HS-27A (cell line): ENCODE measurements at regions not wholly inside any gene's neighbourhood (a gene's known extent, or its start where the extent isn't known, plus 50 kb on each side); places are given as distances from the start of the nearest gene placed in this dataset.

Source experiments
- DNase-seq: peaks from one replicate; pipeline ENCODE4 v3.0.0-alpha.2; 2012; ENCODE audit warnings: low read depth, missing footprints

DNA sequence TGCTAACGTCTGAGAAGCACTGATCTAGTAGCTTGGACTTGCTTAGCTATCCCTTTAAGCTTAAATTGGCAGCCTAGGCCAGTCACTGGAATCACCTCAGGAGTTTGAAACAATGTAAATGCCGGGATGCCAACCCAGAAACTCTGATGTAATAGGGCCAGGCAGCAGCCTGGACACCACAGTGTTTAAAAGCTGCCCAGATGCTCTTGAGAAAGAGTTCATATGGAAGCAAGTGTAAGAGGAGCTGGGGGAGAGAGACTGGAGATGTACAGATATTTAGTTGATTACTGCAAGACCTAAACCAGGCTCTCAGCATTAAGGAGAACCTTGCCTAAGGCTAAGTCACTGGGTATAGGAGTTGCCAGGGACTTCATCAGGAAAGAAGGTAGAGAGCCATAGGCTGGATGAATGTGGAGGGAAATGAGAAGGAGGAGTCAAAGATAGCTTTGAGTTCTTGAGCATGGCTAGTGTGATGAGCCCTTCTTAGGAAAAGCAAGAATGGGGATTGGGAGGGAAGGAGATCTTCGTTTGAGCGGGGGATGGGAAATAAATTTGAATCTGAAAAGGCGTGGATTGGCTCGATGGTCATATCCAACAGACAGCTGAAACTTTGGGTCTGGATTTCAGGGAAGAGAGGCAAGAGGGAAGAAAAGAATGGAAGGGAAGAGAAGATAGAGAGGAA is 392.9 kb upstream of the WWC1 start:
- DNase-seq: no peak

DNA sequence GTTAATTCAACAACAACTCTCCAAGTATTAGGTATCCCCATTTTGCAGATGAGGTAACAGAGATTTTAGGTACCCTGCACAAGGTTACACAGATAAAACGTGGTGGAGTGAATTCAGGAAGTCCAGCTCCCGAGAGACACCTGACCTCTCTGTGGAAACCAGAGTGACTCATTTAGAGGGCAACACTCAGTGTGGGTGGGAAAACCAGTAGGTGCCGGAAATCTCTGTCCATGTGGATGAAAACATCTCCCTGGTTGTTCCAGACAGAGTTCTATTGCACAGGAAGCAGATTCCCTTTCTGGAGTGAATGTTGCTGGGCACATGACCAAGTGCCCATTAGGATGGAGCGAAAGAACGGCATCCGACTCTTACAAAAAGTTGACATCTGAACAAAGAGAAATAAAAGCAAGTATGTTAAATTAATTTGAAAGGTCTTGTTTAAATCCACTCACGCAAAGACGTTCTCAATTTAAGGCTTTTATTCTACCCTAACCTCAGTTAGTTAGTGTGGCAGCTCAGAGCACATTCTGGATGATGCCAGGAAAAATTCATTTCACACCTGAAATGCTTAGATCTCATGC is 391.9 kb upstream of the WWC1 start:
- no peak for DNase-seq

DNA sequence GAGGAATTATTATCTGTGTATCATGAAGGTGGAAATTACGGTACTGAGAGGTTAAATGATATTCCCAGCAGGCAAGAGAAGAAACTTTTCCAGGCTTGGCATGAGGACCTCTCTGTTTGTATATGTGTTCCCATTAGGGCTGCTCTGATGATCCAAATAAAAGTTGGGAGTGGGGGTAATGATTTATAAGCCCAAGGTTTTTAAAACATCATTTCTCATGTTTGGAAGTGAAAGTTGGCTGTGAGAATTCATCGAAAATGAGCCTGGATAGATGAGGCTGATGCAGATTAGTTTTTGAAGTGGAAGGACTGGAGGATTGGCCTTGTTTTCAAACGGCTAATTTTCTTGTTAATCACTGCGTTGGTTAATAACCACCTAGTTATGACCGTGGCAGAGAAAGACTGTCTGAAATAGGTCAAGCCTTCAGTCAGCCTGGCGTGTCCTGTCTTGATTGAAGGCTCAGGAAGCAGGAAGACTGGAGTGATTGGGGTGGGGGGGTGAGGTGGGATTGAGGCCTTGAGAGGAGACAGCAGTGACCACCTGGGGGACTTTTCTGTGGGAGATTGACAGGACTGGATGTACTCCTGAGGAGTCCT is 391.0 kb upstream of the WWC1 start:
- no peak for DNase-seq

DNA sequence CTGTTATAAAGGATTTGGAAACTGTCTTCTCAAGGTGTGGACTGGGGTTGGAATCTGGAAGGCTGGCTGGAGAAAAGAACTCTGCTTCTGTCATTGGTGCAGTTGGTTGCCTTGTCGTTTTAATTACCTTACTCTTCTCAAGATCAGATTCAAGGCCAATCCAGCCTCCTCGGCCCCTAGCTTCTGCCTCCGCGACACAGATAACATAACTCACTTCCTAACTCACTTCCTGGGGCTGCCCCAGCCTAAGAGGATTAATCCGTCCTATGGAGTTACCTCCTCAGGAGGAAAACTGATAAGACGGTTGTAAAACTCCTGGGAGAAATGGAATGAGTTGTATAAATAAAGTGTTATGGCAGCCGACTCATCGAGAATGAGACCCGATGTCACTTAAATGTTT is 389.1 kb upstream of the WWC1 start:
- DNase-seq: no peak

DNA sequence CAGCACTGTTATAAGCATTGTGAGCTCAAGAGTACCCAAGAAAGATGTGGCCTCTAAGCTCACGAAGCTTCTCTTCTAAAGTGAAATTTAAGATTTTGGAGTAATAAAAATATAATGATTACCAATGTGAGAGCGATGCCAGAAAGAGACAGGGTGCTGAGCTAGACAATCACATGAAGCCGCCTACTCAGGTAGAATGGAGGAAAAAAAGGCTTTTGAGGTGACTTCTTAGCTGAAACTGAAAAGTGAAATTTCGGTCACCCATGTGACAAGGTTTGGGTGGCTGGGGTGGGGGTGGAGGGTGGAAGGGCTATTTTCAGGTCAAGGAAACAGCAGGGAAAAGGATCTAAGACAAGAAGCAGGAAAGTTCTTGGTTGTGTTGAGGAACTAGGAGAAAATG is 388.2 kb upstream of the WWC1 start:
- no peak for DNase-seq

DNA sequence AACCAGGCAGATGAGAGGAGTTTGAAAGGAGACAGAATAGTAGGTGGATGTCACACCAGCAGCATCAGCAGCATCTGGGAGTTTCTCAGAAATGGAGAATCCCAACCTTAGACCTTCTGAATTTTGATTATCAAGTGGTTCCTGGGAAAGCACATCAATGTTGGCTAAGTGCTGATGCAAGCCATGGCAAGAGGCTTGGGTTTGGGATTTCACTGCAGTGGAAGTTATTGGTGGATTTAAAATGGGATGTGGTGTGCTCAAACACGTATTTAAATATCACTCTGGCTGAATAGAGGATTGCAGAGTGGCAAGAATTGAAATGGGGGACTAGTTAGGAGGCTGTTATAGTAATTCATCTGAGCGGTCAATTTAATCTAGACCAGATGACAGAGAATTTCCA is 387.8 kb upstream of the WWC1 start:
- DNase-seq: no peak

DNA sequence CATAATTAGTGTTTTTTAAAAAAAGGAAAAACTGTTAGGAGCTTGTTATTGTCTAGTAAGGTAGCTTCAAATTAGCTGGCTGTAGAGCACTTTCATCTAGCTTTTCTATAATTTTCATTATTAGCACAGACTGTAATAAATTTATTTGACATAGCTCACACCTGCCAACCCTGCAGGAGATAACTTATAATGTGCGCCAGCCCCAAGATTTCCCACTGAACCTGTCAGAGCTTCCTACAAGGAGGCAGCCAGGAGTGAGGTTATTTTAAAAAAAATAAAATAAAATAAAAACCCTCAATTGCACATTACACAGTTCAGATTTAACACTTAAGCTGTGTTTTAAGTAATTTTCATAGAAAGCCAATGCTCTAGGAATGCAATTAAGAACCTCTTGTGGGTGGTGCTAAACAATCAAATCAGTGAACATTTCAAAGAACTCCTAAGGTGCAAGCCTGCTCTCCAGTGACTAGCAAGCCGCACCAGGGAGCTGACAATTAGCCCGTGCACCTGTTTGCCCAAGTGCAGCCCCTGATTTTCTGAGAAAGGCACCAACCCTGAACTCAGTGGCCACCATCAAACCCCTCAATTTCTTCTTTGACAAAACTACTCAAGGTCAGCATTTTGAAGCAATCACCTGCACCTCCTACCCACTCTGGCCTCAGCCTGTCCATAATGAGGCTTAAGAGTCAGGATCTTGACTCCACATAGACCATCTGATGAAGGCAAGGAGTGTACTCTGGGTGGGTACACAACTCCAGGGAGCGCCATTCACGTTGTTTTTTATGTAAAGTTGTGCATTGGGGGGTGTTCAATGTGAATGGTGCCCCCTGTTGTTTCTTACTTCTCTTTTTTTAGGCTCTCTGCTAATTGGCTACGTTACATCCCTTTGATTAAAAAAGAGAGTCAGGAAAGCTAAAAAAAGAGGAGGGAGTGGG is 385.3 kb upstream of the WWC1 start:
- no peak for DNase-seq

DNA sequence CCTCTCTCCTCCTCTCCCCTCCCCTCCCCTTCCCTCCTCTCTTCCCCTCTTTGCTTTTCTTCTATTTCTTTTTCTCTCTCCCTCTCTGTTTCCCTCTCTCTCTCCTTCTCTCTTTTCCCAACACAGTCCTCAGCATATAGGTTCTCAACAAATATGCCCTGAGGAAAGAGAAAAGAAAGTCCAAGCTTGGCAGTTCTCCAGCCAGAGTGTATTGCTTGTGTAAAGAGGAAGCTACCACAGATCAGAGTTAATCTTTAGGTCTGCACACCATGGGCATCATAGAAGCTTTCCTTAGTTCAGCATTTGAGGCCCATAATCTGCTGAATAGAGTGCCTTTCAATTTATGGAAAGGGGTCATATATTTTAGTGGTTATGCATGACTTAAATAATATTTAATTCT is 382.8 kb upstream of the WWC1 start:
- DNase-seq: no peak

DNA sequence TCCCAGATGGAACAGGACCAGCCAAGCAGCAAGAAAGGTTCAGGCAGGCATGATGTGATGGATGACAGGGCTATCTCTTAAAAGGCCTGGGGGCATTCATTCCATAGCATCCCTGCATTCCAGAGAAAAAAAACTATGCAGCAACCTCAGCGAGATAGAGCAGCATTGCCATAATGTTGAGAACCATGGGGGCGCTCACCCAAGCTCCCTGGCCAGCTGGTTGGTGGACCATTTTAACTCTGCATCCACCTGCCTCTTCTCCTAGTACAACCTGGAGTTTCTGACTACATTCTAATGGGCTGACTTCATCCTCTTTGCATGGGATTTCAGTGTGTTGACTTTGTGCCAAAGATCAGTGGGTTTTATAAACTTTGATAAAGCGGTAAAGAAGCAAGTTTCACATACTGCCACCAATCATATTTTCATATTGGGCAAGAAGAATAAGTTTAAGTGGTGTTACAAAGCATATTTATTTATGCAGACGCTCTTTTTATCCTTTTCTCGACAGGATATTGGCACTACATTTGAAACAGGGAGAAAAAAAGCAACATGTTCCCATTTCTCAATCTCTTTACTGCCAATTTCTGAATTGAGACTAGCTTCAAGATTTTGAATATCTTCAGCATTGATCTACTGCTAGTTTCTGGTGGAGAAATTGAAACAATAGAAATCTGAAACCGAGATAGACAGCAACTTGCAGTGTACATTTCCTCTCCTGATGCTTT is 378.3 kb upstream of the WWC1 start:
- no peak for DNase-seq

DNA sequence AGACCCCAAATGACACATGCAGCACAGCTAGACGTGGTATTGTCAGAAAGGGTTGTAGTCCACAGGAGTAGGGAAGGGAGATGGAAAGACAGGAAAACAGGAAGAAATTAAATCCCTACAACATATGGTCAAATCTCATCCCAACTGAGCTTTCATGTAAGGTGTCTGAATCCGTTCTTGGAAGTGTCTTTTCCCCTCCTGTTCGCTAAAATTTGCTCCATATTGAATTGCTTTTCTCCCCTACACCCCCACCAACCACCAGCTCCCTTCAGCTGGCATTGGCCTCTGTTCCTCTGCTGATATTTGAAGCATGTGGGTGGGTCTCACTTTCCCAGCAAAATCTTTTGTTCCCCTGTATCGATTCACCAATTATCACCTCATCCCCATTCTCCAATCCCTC is 376.2 kb upstream of the WWC1 start:
- no peak for DNase-seq

DNA sequence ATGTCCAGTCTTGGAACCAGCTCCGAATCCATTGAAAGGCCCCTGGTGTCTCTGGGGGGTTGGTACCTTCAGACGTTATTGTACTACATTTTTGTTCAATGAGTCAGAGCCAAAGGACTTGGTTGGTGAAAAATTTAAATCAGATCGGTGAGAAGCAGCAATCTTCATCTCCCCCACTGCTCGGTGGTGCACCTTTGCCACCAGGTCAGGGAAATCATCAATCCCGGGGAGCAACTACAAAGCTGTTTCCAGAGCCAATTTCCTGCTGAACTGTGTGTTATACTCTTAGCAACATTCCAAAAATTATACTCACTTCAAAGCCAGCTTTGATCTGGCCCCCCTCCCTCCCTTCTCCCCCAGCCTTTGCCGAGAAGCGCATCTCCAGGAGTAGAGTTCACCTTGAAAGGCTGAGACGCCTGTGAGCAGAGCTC is 375.2 kb upstream of the WWC1 start:
- DNase-seq: no peak

DNA sequence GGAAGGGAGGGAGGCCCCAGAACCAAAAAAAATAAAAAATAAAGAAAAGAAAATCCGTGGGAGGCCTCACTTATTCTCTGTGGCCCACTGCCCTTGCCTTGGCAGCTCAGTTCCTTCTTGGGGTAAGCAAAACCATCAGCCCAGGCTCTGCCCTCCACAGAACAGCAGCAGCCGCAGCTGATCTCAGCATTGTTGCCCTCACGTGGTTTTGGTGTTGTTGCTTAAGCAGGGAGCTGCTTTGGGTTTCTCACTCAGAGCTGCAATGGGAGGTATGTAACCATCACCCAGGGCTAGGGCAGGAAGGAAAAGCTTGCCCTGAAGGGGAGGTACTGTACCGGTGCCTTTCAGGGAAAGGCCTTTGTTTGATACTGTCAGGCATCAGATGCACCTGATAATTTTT is 374.7 kb upstream of the WWC1 start:
- DNase-seq: no peak

DNA sequence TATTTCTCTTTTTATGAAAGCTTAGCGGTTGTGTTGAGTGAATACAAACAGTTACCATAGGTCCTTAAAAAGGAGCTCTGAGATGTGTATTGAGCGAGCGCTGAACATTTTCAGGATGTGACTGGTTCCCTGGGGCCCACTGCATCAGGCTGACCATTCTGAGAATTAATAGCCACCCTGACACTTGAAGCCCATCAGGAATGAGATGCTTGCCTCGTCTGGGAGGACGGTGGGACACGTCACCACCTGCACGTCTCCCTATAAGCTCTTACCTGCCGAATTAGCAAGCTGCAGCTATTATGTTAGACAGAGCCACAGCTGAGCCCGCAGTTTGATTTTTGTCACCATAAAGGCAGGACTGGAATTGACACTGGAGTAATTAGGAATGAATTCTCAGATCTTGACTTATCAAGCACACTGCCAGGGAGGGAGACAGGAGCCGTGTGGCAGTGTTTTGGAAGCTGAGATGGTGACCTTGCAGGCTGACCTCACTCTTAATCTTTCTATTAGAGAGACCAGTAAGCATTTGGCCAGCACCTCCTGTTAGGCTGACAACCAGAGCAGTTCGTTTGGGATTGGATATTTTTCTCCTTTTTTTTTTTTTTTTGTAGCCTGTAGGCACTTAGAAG is 373.1 kb upstream of the WWC1 start:
- DNase-seq: no peak

DNA sequence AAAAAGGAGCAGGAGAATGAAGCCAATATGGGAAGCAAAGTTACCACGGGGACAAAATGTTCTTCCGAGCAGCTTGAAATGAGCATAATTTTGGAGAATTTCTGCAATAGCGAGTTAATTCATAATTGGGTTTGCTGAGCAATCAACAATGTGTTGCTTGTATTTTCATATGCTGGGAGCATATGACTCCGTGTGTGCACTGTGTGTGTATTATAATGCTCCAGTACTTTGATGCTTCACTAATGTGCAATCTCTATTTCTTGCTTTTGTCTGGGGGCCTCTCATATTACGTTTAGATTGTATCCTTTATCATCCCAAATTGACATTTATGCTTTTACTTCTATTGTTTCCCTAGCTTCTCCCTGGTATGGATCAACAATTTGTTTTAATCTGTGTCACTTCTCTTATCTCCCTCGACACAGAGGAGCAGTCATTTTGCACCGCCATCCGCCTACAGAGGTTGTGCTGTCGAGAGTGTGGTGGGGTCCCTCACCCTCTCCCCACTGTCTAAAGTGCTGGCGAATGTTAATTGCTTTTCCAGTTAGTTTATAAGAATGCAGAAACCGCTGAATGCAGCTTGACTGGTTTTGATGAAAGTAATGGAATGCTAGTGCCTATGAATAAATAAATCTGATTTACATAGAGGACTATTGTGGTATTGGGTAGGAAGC is 372.5 kb upstream of the WWC1 start:
- no peak for DNase-seq

DNA sequence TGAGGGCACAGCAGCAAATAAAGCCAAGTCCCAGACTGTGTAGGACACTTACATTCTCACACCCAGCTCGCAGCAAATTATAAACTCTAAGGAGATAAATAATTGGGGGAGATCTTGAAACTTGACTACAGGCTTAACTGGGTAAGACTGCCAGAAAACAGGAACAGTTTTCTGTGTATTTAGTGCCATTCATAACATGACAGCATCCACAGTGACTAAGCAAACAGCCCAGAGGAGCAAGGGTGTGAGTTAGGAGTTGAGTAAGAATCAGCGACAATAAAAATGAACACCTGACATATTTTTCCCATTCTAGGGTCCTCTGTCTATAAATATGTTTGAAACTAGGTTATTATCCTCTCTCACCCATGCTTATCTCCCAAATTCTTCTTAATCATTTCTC is 370.9 kb upstream of the WWC1 start:
- DNase-seq: no peak

DNA sequence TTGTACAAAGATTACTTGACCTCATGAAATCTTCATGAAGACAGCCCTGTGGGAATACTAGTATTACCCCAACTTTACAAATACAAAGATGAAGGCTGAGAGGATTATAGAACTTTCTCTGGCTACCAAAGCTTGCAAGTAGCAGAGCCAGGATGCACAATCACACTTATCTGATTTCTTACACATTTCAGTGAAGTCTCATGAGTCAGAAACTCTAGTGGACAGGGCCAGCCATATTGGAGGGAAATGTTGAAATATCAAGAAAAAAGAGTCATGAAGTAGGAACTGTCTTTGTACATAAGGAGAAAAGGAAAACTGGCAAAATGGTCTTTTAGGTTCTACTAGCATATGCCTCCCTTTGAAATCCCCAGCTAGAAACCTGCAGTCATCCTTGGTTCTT is 369.6 kb upstream of the WWC1 start:
- no peak for DNase-seq

DNA sequence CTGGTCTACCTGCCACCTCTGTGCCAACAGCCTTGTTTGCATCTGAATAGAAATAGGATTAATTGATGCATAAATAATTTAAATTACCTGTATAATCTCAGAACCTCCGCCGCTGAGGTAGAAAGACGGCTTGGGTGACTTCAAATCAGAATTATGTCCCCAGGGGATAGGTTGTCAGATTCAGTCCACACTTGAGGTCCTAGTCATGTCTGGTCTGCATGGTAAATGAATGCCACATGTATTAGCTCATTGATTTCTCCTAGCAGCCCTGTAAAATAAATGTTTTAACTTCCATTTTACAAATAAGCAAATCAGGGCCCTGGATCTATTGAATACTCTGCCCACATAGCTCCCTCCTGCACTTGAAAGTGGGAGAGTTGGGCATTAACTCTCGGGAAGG is 368.0 kb upstream of the WWC1 start:
- no peak for DNase-seq

DNA sequence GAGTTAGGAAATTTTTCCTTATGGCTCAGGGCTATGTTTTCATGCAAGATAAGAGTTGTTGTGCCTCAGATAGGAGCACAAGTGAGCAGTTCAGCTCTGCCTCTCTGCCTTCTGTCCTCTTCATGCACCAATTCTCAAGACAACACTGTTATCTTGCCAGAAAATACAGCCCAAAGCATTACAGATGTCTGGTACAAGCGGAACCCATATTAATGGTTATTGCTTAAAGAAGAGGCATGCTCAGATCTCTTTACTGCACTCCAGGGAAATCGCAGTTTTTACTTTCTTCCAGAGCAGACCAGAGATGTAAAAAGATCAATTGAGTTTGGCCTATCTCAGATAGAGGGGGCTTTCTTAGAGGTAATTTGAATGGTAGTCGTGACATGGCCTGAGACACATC is 361.6 kb upstream of the WWC1 start:
- no peak for DNase-seq

DNA sequence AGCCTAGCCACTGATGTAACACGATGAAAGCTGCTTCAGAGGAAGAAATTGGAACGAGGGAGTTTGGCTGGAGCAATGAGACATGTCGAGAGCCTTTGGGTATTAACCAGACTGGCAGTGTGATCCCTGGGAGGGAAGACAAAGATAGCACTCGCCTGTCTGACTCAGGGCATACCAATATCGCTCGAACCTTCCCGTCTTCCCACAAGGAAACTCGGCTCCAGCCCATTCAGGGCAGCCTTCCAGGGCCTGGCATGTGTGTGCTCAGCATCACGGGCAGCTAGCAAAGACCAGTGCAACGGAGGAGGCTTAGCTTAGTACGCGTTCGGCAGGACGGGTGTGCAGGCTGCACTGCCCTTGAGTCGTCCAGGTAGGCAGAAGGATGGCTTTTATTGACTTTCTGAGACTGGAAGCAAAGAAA is 356.9 kb upstream of the WWC1 start:
- no peak for DNase-seq

DNA sequence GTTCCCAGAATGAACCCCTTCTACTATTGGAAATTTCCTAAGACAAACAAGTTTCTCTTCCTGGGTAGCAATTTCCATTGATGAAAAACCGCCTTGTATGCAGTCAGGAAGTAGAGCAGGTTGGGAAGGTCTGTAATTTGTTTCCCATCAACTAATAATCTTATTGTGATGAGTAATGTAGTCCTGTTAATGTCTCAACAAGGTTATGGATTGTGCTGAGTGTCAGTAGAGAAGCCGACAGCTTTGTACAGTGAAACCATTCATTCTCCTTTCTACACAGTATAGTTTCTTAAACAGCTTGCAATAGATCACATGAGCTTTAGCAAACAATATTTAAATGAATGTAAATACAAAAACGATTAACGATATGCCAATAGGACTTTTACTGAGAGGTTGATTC is 355.4 kb upstream of the WWC1 start:
- no peak for DNase-seq
